ENCODE measurements at regions not wholly inside any gene's neighbourhood (a gene's known extent, or its start where the extent isn't known, plus 50 kb on each side); places are given as distances from the start of the nearest gene placed in this dataset.

- TF ChIP-seq CTCF (conservative IDR thresholded peaks at IDR 0.05; ENCODE audit: low read depth, low read length) (no peak), EZH2 (IDR thresholded peaks at IDR 0.05; ENCODE audit: borderline replicate concordance, low read depth, low read length, poor library complexity, severe bottlenecking) (no peak)
Observed at GRCh38 chr6:67350729-67351128, 1284.4 kb upstream of the ADGRB3 start.

All from A673 (cell line).